Progenitor cell of endocrine pancreas (in vitro differentiated cells): ENCODE measurements at regions not wholly inside any gene's neighbourhood (a gene's known extent, or its start where the extent isn't known, plus 50 kb on each side); places are given as distances from the start of the nearest gene placed in this dataset.
"Not testable (repeated sequence)": the region's sequence is repeated elsewhere in the genome, so short reads cannot be mapped to it uniquely, and the experiment has no call there.

Source experiments
- DNase-seq: peaks from one replicate; pipeline ENCODE4 v3.0.0; 2021; ENCODE audit warnings: low spot score; ENCODE audit not compliant: unreplicated experiment
- H3K27ac Mint-ChIP-seq: 2 replicates; pipeline ENCODE4 v1.8.0; 2021; ENCODE audit warnings: mild to moderate bottlenecking, moderate library complexity, mixed read lengths
- H3K27me3 Mint-ChIP-seq: 2 replicates; pipeline ENCODE4 v1.8.0; 2021; ENCODE audit warnings: mixed read lengths
- H3K36me3 Mint-ChIP-seq: 2 replicates; pipeline ENCODE4 v1.8.0; 2022; ENCODE audit warnings: mixed read lengths; ENCODE audit not compliant: insufficient read depth
- H3K4me1 Mint-ChIP-seq: 2 replicates; pipeline ENCODE4 v1.8.0; 2021; ENCODE audit warnings: low read depth, mixed read lengths
- H3K4me3 Mint-ChIP-seq: 2 replicates; pipeline ENCODE4 v1.8.0; 2021; ENCODE audit warnings: low read depth, mild to moderate bottlenecking, moderate library complexity, mixed read lengths
- H3K9me3 Mint-ChIP-seq: 2 replicates; pipeline ENCODE4 v1.8.0; 2021; ENCODE audit warnings: low read depth, mixed read lengths
- CTCF ChIP-seq: fragments of 200-600 bp; sonication (generic); IDR thresholded peaks from one replicate; pipeline ENCODE4 v1.5.0; 2021; ENCODE audit warnings: antibody characterized with exemption, mild to moderate bottlenecking; ENCODE audit not compliant: unreplicated experiment

GRCh38 chr1:228669242-228669585, 66.1 kb upstream of the RHOU start:
- no peaks in the 10 kb centered on the region for H3K9me3 Mint-ChIP-seq
- peaks cover 7% of the 10 kb centered on the region for H3K27me3 Mint-ChIP-seq
- no peak for TF ChIP-seq CTCF
- H3K4me3 Mint-ChIP-seq: no peak overlapping the region
- no peak overlapping the region for H3K27ac Mint-ChIP-seq
- peaks cover 1% of the 10 kb centered on the region for H3K4me1 Mint-ChIP-seq
- DNase-seq: no peak
- H3K36me3 Mint-ChIP-seq: no peaks in the 10 kb centered on the region

- not testable (repeated sequence) for H3K36me3 Mint-ChIP-seq, H3K4me3 Mint-ChIP-seq, DNase-seq, H3K27ac Mint-ChIP-seq, H3K4me1 Mint-ChIP-seq, H3K9me3 Mint-ChIP-seq
- peaks cover 25% of the 10 kb centered on the region for H3K27me3 Mint-ChIP-seq
Observed at GRCh38 chr1:228681076-228681565, 54.2 kb upstream of the RHOU start.

DNA sequence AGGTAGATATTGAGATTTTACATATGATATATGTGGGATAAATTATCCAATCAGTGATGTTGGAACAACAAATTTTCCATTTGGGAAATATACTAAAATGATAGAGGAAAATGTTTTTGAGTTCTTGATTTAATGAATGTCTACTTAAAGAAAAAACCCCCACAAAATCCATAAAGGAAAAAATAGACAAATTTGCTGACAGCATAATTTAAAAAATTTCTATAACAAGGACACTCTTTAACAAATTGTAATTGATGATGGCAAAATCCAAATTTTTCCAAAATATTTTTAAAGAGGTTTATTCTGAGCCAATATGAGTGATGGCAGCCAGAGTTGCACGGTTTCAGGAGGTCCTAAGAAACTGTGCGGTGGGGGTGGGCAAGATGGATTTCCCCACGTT, 51.9 kb upstream of the RHOU start:
- Mint-ChIP-seq H3K4me3 (no peak overlapping the region), H3K27ac (no peak overlapping the region), H3K4me1 (no peaks in the 10 kb centered on the region), H3K36me3 (no peaks in the 10 kb centered on the region), H3K27me3 (peaks cover 31% of the 10 kb centered on the region), H3K9me3 (no peaks in the 10 kb centered on the region)
- DNase-seq: no peak
- no peak for TF ChIP-seq CTCF

- H3K36me3 Mint-ChIP-seq: no peaks in the 10 kb centered on the region
- H3K27me3 Mint-ChIP-seq: peaks cover 32% of the 10 kb centered on the region
- no peak overlapping the region for H3K27ac Mint-ChIP-seq
- no peak for DNase-seq
- no peaks in the 10 kb centered on the region for H3K4me1 Mint-ChIP-seq
- H3K9me3 Mint-ChIP-seq: no peaks in the 10 kb centered on the region
- no peak overlapping the region for H3K4me3 Mint-ChIP-seq
- no peak for TF ChIP-seq CTCF
Observed at GRCh38 chr1:228684607-228685006, 50.7 kb upstream of the RHOU start.

GRCh38 chr1:228685081-228685660, 50.1 kb upstream of the RHOU start:
- H3K27ac Mint-ChIP-seq: no peak overlapping the region
- no peak for TF ChIP-seq CTCF
- H3K27me3 Mint-ChIP-seq: peaks cover 29% of the 10 kb centered on the region

More at GRCh38 chr1:228685081-228685660, 50.1 kb upstream of the RHOU start:
- H3K9me3 Mint-ChIP-seq: no peaks in the 10 kb centered on the region
- H3K4me3 Mint-ChIP-seq: no peak overlapping the region
- peaks cover 4% of the 10 kb centered on the region for H3K4me1 Mint-ChIP-seq
- no peak for DNase-seq
- H3K36me3 Mint-ChIP-seq: no peaks in the 10 kb centered on the region
